ENCODE measurements at regions not wholly inside any gene's neighbourhood (a gene's known extent, or its start where the extent isn't known, plus 50 kb on each side); places are given as distances from the start of the nearest gene placed in this dataset.
"Not testable (repeated sequence)": the region's sequence is repeated elsewhere in the genome, so short reads cannot be mapped to it uniquely, and the experiment has no call there.

DNA sequence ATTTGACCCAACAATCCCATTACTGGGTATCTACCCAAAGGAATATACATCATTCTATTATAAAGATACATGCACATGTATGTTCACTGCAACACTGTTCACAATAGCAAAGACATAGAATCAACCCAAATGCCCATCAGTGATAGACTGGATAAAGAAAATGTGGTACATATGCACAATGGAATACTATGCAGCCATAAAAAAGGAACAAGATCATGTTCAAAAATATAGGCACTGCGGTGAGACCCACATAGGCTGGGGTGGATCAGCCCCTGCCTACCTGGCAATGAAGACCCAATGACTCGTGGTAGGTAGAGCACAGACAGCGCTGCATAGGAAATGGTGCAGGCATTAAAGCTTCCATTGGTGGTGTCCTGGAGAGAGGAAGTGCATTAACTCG lies 88.6 kb upstream of the NFIL3 start:
- not testable (repeated sequence) for DNase-seq

DNA sequence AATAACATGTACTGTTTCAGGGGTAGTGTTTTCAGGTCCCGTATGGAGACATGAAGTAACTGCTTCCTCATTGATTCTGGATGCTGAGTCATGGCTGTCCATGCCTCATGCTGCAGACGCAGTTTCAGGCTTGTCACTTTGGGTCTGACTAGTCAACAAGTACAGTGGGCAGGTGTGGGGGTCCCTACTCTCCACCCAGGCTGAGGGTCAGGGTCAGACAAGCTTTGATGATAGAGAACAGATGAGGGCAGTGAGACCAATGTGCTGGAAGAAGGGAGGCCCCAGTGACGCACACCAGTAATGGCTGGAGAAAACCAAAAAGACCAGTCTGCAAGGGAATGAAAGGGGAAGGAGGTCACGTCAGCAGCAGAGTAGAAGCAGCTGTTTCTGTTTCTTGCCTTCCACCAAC lies 80.0 kb upstream of the NFIL3 start:
- DNase-seq = peak; percentile 53 to 58

DNA sequence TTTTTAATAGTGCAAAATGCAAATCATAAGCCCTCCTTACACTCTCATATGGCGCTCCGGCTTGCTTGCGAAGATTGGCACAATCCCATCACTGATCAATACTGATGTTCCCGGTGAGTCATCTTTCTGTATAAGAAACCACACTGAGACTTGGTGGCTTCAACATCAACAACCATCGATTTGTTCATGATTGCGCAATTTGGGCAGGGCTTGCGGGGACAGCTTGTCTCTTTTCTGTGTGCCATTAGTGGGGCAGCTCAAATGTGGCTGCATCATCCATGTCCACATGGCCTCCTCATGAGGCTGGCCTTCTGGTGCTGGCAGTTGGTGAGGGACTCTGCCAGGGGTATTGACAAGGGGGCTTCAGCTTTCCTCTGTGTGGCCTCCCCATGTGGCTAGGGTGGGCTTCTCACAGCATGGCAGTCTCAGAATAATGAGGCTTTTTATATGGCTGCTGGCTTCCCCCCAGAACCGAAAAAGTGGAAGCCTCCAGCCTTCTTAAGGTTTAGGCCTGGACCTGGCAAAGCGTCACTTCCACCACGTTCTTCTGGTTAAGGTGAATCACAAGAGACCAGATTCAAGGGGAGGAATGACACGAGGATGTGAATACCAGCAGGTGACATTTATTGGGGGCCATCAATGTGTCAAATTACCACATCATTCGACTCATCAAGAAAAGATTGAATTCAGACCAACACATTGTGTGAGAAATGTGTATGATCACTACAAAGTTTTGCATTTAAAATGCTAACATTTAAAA lies 79.5 kb upstream of the NFIL3 start:
- no peak for DNase-seq

DNA sequence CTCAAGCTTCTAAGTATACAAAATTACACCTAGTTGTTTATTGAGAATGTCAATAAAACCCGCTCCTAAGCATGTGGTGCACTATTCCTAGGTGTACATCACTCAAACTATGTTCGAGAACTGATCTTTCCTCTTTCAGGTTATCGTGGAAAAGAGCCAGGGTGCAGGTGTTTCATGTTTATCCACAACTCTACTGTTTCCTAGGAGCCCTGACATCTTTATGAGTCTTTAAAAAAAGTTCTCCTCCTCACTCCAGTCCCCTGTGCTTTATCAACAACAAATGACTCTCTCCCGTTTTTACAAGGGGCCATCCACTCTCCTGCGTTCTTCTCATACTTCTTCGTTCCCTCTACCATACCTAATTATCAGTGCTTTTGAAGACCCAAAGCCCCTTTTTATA lies 78.8 kb upstream of the NFIL3 start:
- no peak for DNase-seq

DNA sequence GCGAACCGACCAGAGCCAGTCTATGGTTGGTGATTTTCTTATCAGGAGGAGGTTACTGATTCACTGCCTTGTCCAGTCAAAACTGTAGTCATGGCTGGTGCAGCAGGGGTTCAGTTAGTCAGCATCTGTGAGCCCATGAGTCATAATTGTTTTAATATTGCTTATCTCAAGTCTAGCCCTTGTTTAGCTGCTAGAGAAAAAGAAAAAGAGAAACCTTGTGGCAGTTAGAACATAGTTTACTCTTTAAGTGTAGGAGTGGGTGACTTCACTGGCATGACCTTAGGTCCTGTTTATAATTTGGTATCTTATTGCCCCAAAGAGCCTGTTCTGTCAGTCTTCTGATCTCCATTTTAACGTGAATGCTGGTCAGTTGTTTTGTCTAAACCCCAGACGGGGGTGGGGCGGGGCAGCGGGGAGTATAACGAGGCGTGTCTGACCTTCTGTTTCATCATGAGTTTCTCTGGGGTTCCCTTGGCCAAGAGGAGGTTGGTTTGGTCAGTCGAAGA lies 76.9 kb upstream of the NFIL3 start:
- peak; percentile 28 to 30 for DNase-seq

DNA sequence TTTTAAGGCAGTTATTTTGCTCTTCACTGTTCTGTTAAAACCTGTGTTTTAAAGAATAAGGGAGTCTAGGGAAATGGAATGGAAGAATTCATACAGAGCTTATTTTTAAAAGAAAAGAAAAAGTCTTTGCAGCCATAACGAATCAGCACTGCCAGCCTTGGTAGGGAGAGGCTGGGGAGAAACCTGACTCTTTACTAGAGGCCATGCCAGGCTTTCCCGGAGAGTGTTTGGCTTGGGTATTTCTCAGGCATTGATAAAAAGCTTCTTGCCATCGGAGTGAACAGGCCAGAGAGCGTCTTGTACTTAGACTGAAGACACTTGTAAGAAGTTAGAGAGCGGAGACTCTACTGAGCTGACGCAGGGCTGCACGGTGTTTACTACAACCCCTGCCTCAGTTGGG lies 72.7 kb upstream of the NFIL3 start:
- no peak for DNase-seq

DNA sequence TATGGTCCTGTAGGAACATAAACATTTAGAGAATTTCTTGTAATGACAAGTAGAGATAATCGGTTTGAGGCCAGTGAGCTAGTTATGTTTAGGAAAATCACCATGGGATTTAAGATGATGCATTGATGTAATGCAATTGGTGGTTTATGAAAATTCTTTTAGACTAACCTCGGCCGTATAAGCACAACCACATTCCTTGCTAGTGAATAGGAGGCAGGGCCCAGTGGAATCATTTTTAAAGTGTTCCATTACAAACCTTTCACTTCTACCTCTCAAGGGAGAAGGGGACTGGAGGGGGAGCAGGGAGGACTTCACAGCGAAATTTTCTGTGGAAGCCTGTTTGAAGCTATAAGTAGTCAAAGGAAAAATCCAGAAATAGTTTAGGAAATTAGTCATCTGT lies 71.8 kb upstream of the NFIL3 start:
- no peak for DNase-seq

DNA sequence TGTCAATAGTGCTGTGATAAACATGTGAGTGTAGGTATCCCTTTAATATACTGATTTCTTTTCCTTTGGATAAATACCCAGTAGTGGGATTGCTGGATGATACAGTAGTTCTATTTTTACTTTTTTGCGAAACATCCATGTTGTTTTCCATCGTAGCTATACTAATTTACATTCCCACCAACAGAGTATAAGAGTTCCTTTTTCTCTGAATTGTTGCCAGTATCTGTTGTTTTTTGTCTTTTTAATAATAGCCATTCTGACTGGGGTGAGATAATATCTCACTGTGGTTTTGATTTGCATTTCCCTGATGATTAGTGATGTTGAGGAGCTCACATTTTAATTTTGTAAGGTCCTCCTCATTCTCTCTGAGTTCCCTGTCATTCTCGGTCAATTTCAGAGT lies 71.1 kb upstream of the NFIL3 start:
- DNase-seq = no peak

DNA sequence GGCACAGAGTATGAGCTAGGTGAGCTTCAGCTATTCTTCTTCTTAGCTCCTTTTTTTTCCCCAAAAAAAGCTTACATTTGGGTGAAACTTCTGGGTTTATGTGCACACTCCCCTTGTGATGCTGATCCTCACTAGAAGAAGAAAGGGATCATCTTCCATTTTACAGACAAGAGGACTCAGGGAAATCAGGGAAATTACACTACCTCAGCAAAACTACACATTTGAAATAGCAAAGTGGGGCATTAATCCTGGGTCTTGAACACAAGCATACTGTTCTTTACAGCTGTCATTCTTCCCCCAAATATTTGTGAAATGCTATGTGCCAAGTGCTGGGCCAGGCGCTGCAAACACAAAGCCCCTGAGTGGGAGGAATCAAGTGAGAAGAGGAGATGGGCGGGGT lies 68.6 kb upstream of the NFIL3 start:
- DNase-seq = no peak

DNA sequence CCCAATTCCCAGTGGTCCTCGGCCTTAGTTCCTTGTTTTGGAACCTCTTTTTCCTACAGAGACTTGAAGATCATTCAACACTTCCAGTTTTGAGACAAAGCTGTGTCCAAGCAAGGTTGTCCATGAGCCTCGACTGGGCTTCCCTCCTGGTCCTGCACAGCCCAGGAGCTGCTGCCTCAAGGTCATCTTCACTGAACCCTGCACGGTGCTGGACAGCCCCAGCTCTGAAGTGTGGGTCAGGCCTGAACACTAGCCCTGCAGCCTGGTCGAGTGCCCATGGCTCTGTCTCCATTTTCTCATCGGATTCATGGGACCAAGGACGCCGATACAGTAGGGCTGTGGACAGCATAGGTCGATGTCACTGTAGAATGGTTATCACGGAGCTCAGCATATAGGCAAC lies 68.0 kb upstream of the NFIL3 start:
- DNase-seq = no peak

DNA sequence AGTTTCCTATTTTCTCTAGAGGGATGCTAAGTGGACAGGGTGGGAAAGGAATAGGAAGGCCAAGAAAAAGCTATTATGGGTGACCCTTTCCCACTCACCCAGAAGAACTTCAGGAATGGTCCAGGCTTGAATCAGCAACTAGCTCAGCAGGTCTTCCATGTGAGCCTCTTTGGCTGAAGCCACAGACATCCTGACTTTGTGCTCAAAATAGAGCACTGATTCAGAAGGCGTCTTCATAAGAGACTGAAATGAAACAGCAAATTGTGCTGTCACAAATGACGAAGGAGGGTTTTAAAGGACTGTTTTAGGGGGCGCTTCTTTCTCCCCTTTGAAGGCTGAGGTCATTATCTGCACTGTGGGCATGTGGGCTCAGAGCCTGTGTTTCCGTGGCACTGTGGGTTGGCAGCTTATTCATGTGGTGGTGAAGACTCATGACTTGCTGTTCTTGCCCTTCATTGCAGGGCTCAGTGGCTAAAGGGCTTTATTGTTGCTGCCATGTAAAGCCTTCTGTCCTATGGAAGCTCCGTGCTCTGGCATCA lies 65.8 kb upstream of the NFIL3 start:
- DNase-seq = no peak

DNA sequence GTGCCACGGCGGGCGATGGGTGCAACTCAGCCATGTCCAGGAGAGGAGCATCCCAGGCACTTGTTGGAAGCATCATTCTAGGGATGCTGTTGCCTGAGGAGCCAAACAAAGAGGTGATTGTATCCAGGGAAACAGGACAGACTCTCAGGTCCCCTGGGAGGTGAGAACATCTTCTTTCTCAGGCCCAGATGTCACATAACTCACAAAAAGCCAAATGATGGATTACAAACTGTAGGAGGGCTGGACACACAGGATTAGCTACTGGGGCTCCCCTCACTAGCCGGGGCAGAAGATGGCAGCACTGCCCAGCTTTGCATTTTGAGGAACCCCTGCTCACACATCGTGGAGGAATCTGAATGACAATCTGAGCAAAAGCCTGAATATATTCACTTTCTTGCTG lies 64.7 kb upstream of the NFIL3 start:
- no peak for DNase-seq

DNA sequence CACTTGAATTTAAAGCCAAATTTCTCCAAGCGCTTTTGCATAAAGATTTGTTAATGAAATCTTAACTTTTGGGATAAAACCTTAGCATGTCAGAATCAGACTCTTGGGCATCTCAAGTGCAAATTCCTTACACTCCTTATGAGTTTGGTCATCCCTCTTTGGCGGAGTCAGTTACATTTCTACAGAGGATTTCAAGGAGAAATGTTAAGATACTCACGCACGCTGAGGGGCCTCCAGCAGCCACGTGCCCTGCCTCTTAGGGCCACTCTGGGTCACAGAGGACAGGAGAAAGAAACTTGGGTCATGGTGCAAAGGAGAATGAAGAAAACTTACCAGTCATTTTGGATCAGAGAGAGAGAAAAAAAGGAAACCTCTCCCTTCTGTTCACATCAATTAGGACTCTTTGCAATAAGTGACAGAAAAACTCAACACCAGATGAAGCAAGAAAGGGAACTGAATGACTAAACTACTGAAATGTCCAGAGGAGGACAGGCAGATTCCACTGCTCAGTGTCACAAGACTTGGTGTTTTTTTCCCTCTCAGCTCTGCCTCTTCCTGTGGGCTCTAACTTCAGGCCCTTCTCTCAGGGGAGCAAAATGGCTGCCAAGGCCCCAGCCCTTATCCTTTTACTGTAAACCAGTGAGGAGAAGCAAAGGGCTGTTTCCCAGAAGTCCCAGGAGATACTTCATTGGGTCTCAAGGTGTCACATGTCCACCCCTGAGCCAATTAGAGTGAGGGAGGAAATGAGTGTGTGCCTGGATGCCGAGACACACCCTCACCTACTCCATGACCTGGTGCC lies 63.3 kb upstream of the NFIL3 start:
- peak; percentile 9 to 21 for DNase-seq

DNA sequence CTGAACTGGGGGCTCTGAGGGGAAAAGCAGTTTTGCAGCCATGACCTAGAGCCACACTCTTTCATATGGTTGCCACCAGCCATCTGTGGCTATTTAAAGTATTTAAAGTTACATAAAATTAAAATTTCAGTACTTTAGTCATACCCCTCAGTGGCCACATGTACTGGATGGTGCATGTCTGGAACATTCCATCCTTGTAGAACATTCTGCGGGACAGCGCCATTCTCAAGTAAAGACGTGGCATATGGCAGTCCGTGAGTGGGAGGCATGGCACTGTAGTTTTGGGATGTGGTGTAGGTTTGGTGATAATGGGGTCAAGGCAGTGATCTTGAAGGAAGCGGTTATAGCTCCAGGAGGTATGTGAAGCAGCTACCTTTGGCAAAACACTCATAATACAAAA lies 61.4 kb upstream of the NFIL3 start:
- DNase-seq = no peak

DNA sequence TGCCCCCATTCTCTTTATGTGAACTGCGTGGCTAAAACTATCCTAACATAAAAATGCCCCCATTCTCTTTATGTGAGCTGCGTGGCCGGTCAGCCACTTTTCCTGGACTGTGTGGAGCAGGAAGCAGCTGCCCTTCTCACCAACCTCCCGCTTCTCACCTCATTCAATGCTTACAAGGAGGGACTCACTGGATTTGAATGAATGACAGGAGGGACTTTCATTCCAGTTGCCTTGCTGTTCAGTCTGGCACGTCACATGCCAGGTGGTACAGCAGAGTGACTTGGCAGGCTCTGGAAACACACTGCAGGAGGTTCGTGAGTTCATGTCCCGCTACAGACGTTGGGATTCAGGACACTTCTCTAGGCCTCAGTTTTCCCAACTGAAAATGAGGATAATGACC lies 60.2 kb upstream of the NFIL3 start:
- no peak for DNase-seq

DNA sequence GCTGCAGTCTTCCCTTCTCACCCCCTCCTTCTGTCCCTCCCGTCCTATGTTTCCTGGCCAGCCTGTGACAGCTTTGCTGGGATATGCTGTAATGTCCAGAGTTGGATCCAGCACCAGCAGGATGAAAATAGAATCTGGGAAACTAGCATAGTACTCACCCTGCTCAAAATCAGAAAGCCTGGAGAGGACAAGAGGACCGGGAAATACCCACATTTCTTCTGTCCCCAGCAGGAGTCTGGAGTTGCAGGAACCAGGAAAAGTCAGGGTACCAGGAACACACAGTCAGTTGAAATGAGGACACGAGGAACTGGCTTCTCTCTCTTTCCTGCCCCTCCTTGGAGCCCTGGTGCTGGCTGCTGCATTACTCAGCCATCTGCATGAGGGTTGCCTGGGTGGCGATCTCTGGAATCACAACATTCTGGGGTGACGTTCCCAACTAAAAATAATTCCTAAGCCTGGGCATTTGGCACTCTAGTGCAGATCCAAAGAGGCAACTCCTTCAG lies 59.6 kb upstream of the NFIL3 start:
- DNase-seq = no peak

DNA sequence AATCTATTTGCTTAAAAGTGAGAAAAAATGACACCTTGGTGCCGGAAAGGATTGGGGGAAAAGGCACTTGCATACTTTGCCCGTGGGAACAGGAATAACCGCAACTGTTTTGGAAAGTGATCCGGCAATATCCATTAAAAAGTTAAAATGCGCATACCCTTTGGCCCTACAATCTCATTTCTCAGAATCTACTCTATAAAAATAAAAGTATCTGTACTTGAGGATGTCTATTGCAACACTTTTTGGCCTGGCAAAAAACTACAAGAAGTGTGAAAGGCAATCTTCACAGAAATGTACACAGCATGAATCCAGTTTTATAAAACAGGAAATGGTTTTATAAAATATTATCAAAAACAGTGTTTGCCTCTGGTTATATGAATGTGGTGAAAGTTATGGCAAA lies 58.3 kb upstream of the NFIL3 start:
- DNase-seq = no peak

DNA sequence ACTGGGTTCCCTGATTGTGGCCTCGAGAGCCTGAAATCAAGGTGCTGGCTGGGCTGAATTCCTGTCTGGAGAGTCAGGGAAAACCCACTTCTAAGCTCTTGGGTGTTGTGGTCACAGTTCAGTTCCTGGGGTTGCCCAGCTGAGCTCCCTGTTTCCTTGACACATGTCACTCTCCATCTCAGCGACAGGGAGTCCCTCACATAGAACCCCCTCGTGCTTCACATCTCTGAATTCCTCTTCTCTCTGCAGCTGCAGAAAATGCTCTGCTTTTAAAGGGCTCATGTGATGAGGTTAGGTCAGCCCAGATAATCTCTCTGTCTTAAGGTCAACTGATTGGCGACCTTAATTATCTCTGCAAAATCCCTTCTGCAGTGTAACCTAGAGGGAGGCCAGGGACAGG lies 53.5 kb upstream of the NFIL3 start:
- no peak for DNase-seq

DNA sequence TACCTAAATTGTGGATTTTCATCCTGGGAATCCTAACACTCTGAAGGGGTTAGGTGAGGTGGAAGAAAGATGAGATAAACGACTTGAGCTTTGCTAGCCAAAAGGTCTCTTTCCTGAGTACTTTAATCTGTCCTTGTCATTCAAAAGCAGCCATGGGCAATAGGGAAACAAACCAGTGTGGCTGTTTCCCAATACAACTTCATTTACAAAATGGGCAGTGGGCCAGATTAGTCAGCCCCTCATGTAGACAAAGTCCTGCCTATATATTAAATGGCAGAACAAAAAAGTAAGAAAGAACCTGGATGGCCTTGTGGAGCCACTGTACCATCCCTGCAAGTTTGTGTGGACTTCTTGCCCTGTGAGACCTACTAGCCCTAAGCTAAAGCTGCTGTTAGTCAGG lies 51.0 kb upstream of the NFIL3 start:
- no peak for DNase-seq

All from inflammatory macrophage (primary cell).